IPS-18a (cell line): ENCODE measurements at regions not wholly inside any gene's neighbourhood (a gene's known extent, or its start where the extent isn't known, plus 50 kb on each side); places are given as distances from the start of the nearest gene placed in this dataset.

Experiments used
- H3K27ac ChIP-seq: one replicate; pipeline ENCODE4 v1.5.1; 2013; ENCODE audit warnings: low read length
- H3K27me3 ChIP-seq: one replicate; pipeline ENCODE4 v1.6.1; 2013; ENCODE audit warnings: mild to moderate bottlenecking, low read length; ENCODE audit not compliant: control insufficient read depth, insufficient read depth
- H3K36me3 ChIP-seq: one replicate; pipeline ENCODE4 v1.6.1; 2013; ENCODE audit warnings: low read depth, low read length; ENCODE audit not compliant: control insufficient read depth
- H3K4me1 ChIP-seq: one replicate; pipeline ENCODE4 v1.6.1; 2013; ENCODE audit warnings: low read depth, low read length; ENCODE audit not compliant: control insufficient read depth
- H3K4me3 ChIP-seq: one replicate; pipeline ENCODE4 v1.5.1; 2013; ENCODE audit warnings: low read length
- H3K9ac ChIP-seq: one replicate; pipeline ENCODE4 v1.6.1; 2013; ENCODE audit warnings: mild to moderate bottlenecking, low read length, moderate library complexity
- H3K9me3 ChIP-seq: one replicate; pipeline ENCODE4 v1.6.1; 2013; ENCODE audit warnings: low read depth, low read length; ENCODE audit not compliant: control insufficient read depth

- H3K27ac ChIP-seq, result no peak overlapping the region
These were observed 442.3 kb downstream of the GRB14 start for GRCh38 chr2:164178835-164179465.

GRCh38 chr2:164164602-164165001 lies 428.8 kb upstream of the FIGN start:
- no peak overlapping the region for H3K9ac ChIP-seq
- peaks cover 7% of the 10 kb centered on the region for H3K9me3 ChIP-seq
- no peaks in the 10 kb centered on the region for H3K27me3 ChIP-seq
- no peak overlapping the region for H3K27ac ChIP-seq
- no peaks in the 10 kb centered on the region for H3K36me3 ChIP-seq
- H3K4me3 ChIP-seq, result no peak overlapping the region
- H3K4me1 ChIP-seq, result no peaks in the 10 kb centered on the region

More at GRCh38 chr2:164178835-164179465, 442.3 kb downstream of the GRB14 start:
- no peaks in the 10 kb centered on the region for H3K36me3 ChIP-seq
- H3K4me3 ChIP-seq, result no peak overlapping the region
- no peaks in the 10 kb centered on the region for H3K27me3 ChIP-seq
- peaks cover 4% of the 10 kb centered on the region for H3K4me1 ChIP-seq
- no peaks in the 10 kb centered on the region for H3K9me3 ChIP-seq
- no peak overlapping the region for H3K9ac ChIP-seq

DNA sequence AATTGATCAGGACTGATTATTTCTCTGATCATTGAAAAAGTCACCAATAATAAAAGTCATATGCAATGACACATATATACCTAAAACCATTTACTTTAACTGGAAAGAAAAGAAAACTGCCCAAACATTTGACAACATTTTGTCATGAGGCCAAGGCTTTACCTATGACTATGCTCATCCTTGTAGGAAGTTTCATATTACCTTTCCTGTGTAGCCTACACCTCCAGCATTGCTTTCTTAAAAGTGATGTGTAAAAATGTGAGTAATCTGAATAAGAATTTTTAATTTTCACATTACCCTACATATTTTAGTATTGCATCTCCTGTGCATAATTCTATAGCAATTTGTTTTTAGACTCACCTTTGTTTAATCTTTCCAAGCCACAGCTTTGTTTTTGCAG lies 419.8 kb upstream of the FIGN start:
- Histone ChIP-seq H3K27me3 (no peaks in the 10 kb centered on the region), H3K36me3 (no peaks in the 10 kb centered on the region), H3K4me1 (no peaks in the 10 kb centered on the region), H3K9me3 (peaks cover 4% of the 10 kb centered on the region), H3K9ac (no peak overlapping the region), H3K4me3 (no peak overlapping the region), H3K27ac (no peak overlapping the region)

GRCh38 chr2:164151522-164151921 lies 415.7 kb upstream of the FIGN start:
- Histone ChIP-seq H3K4me3 (no peak overlapping the region), H3K36me3 (no peaks in the 10 kb centered on the region), H3K9ac (no peak overlapping the region), H3K27ac (no peak overlapping the region), H3K27me3 (no peaks in the 10 kb centered on the region), H3K4me1 (no peaks in the 10 kb centered on the region), H3K9me3 (no peaks in the 10 kb centered on the region)

DNA sequence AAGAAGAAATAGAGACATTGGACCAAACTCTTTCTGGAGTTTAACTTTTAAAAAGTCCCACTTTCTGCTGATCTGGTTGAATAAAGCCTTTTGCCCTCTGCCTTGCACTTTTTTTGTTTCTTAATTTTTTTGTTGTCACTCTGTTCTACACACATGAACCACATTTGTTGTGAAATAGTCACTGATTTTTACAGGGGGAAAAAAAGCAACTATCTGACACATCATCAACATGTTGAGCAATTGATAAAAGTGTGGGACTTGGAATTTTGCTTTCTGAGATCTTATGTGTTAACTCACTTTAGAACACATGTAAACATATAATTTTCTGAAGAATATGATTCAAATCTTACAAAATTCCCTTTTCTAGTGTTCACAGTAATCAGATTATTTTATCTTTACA lies 414.8 kb upstream of the FIGN start:
- H3K4me1 ChIP-seq, result no peaks in the 10 kb centered on the region
- no peak overlapping the region for H3K27ac ChIP-seq
- H3K4me3 ChIP-seq, result no peak overlapping the region
- H3K9ac ChIP-seq, result no peak overlapping the region
- no peaks in the 10 kb centered on the region for H3K36me3 ChIP-seq
- no peaks in the 10 kb centered on the region for H3K9me3 ChIP-seq
- no peaks in the 10 kb centered on the region for H3K27me3 ChIP-seq

DNA sequence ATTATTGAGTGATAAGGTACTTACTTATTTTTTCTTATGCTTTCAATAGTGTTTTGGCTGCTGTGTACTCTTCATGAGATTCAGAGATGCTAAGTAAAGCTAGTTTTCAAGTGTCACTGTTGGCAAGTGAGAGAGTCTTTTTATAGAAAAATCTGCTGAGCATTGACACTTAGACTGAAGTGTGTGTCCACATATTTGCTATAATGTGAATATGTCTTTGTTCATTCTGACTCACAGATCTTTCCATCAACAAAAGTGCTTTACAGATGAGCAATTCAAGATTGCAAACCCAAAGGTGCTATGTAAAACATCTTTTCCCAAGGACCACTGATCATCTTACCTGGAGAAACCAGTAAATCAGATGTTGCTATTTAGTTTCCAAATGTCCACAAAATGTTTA lies 410.6 kb upstream of the FIGN start:
- Histone ChIP-seq H3K9me3 (no peaks in the 10 kb centered on the region), H3K4me1 (no peaks in the 10 kb centered on the region), H3K27me3 (no peaks in the 10 kb centered on the region), H3K9ac (no peak overlapping the region), H3K4me3 (no peak overlapping the region), H3K36me3 (no peaks in the 10 kb centered on the region), H3K27ac (no peak overlapping the region)

- Histone ChIP-seq H3K4me1 (no peaks in the 10 kb centered on the region), H3K27ac (no peak overlapping the region), H3K4me3 (no peak overlapping the region), H3K27me3 (no peaks in the 10 kb centered on the region), H3K9me3 (no peaks in the 10 kb centered on the region), H3K36me3 (no peaks in the 10 kb centered on the region), H3K9ac (no peak overlapping the region)
These were observed 409.5 kb upstream of the FIGN start for GRCh38 chr2:164145093-164145987.

DNA sequence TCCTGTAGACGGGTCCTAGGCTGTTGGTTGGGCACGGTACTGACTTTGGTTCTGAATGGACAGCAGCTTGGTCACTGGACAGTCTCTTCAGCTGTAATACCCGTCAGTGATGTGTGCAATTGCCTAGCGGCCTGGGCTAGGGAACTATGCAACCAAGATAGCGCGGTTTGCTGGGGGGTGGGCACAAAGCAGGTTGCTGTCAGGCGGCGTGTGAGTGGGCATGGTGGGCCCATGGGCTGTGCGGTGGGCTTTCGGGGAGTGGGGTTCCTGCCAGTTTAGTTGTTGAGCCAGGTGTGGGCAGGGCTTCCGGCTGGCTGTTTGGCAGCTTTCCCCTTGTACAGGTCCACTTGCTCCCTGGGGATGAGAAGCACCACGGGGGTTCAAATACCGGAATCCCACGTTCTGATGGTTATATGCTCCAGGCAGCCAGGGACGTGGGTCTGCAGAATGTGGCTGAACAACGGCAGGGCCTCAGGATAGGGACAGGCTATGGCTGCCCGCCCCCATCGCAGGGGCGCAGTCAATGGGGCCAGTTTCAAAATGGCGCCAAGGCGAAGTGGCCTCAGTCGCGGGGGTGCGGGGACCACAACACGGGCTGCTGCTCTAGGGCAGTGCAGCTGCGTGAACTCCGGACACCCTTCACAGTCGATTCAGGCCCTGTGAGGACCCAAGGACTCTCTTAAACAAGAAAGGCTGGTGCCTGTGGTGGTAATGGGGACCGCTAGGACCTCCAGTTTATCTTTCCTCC lies 407.5 kb upstream of the FIGN start:
- Histone ChIP-seq H3K4me3 (no peak overlapping the region), H3K9ac (no peak overlapping the region), H3K9me3 (no peaks in the 10 kb centered on the region), H3K27me3 (no peaks in the 10 kb centered on the region), H3K27ac (no peak overlapping the region), H3K4me1 (no peaks in the 10 kb centered on the region), H3K36me3 (no peaks in the 10 kb centered on the region)

DNA sequence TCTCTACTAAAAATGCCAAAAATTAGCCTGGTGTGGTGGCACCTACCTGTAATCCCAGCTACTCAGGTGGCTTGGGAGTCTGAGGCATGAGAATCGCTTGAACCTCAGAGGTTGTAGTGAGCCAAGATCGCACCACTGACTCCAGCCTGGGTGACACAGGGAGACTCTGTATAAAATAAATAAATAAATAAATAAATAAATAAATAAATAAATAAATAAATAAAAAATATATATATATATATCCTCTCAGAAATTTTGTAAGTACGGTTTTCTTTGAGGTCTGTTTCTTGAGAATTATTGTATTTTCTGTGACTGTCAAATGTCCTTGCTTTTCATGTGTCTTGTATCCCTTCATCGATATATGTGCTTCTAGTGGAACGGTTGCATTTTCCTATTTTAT lies 406.9 kb upstream of the FIGN start:
- H3K4me3 ChIP-seq, result no peak overlapping the region

GRCh38 chr2:164141271-164141670 lies 405.5 kb upstream of the FIGN start:
- no peaks in the 10 kb centered on the region for H3K9me3 ChIP-seq
- H3K9ac ChIP-seq, result no peak overlapping the region
- H3K4me1 ChIP-seq, result no peaks in the 10 kb centered on the region
- no peak overlapping the region for H3K27ac ChIP-seq
- no peak overlapping the region for H3K4me3 ChIP-seq
- H3K27me3 ChIP-seq, result no peaks in the 10 kb centered on the region
- no peaks in the 10 kb centered on the region for H3K36me3 ChIP-seq

More for the DNA sequence above, 406.9 kb upstream of the FIGN start:
- H3K36me3 ChIP-seq, result no peaks in the 10 kb centered on the region
- no peak overlapping the region for H3K9ac ChIP-seq
- no peaks in the 10 kb centered on the region for H3K4me1 ChIP-seq
- no peaks in the 10 kb centered on the region for H3K9me3 ChIP-seq
- H3K27ac ChIP-seq, result no peak overlapping the region
- H3K27me3 ChIP-seq, result no peaks in the 10 kb centered on the region

DNA sequence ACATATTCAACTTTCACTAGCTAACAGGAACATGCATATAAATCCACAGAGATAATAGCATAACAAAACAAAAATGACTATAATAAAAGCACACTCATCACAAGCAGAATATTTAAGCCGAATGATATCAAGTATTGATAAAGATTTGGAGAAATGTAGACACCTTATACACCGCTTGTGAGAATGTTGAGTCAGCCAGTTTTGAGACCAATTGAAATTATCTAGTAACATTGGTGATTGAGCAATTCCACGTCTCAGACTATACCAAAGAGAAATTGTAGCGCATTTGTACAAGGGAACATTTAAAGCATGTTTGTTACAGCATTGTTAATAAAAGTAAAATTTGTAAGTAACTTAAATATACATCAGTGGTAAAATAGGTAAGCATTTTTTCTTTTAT lies 402.9 kb upstream of the FIGN start:
- Histone ChIP-seq H3K36me3 (no peaks in the 10 kb centered on the region), H3K4me3 (no peak overlapping the region), H3K4me1 (no peaks in the 10 kb centered on the region), H3K9ac (no peak overlapping the region), H3K27me3 (no peaks in the 10 kb centered on the region), H3K9me3 (no peaks in the 10 kb centered on the region), H3K27ac (no peak overlapping the region)
